ENCODE measurements at regions not wholly inside any gene's neighbourhood (a gene's known extent, or its start where the extent isn't known, plus 50 kb on each side); places are given as distances from the start of the nearest gene placed in this dataset.
"Not testable (repeated sequence)": the region's sequence is repeated elsewhere in the genome, so short reads cannot be mapped to it uniquely, and the experiment has no call there.

DNA sequence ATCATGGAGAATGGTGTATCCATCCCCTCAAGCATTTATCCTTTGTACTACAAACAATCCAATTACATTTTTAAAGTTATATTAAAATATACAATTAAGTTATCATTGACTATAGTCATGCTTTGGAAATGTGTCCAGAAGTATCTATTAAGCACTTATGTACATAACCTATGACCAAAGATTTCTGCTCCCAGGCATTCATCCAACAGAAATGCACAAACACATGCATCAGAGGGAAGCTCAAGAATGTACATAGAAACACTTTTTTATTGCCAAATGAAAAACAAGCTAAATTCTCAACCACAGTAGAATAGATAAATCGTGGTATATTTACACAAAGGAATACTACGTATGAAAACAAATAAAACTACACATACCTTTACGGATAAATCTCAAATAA lies 700.5 kb upstream of the ZNF608 start:
- Mint-ChIP-seq H3K9me3 (peaks cover 12 to 13% of the 10 kb centered on the region in 2 donors), H3K36me3 (ENCODE audit: insufficient read depth in 2 of 2) (no peaks in the 10 kb centered on the region), H3K27ac (no peak overlapping the region), H3K4me3 (no peak overlapping the region), H3K4me1 (ENCODE audit: low read depth) (no peaks in the 10 kb centered on the region), H3K27me3 (ENCODE audit: low read depth) (no peaks in the 10 kb centered on the region)
- DNase-seq (no peak), ATAC-seq (replicated peaks in 1 of 2) (no peak)

DNA sequence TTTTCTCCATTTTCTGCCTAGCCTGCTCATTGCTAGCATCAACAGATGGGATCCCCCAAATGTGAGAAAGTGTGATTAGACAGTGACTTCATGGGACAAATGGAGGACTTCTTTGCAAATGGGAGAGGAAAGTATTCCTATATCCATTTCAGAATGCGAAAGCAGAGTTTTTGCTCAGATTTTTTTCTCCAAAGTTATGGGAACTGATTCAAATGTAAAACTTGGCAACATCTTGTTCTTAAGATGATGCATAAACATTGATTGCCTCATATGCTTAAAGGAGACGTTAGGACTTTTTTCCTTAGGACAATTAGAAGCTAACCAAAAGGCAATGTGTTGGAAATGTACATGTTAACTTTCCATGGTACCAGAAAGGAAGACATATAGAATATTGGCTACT lies 704.3 kb upstream of the ZNF608 start:
- Mint-ChIP-seq H3K4me3 (no peak overlapping the region), H3K9me3 (peaks cover 7 to 10% of the 10 kb centered on the region in 2 donors), H3K27ac (no peak overlapping the region), H3K36me3 (ENCODE audit: insufficient read depth in 2 of 2) (peaks cover 0 to 2% of the 10 kb centered on the region in 2 donors), H3K4me1 (ENCODE audit: low read depth) (no peaks in the 10 kb centered on the region), H3K27me3 (ENCODE audit: low read depth) (no peaks in the 10 kb centered on the region)
- no peak for DNase-seq
- no peak for ATAC-seq (replicated peaks in 1 of 2)

DNA sequence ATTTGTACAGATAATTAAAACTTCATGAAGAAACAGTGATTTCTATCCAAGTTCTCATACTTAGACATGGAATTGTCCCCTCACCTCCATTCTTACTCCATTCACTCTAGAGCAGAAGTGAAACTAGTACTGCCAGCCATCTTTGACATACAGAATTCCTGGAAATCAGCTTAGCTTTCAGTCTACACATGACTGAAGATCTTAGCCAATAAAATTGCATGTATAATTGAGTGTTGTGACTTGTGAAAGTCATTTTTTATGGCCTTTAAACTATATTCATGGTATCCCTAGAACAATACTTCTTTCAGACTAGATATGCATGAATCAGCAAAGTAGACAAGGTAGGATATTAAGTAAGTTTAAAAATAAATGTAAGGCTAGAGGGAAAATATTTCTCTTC lies 705.2 kb upstream of the ZNF608 start:
- peaks cover 0 to 2% of the 10 kb centered on the region in 2 donors for H3K36me3 Mint-ChIP-seq (ENCODE audit: insufficient read depth in 2 of 2)
- no peaks in the 10 kb centered on the region for H3K4me1 Mint-ChIP-seq (ENCODE audit: low read depth)
- H3K27me3 Mint-ChIP-seq (ENCODE audit: low read depth), result no peaks in the 10 kb centered on the region
- DNase-seq (no peak), ATAC-seq (replicated peaks in 1 of 2) (no peak)
- peaks cover 10 to 15% of the 10 kb centered on the region in 2 donors for H3K9me3 Mint-ChIP-seq
- H3K27ac Mint-ChIP-seq, result no peak overlapping the region
- H3K4me3 Mint-ChIP-seq, result no peak overlapping the region

DNA sequence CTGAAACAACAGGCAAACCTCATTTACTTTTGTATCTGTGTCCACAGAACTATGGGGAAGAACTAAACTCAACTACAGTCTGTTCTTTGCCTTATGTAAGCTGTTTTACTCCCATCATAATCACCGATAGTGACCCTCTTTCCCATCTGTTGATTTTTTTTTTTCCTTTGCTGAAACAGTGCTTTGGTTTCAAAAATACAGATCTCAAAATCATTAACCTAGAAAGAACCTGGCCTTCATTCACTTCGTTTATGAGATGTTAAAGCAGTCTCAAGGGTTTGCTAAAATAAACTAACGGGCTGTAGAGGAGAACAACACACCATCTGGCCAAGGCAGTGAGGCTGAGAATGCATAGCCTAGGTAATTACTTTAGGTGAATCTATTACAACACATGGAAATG lies 706.6 kb upstream of the ZNF608 start:
- no peak overlapping the region for H3K27ac Mint-ChIP-seq
- H3K9me3 Mint-ChIP-seq, result peaks cover 13 to 17% of the 10 kb centered on the region in 2 donors
- ATAC-seq (replicated peaks in 1 of 2), result no peak
- H3K36me3 Mint-ChIP-seq (ENCODE audit: insufficient read depth in 2 of 2), result peaks cover 0 to 2% of the 10 kb centered on the region in 2 donors
- no peak for DNase-seq
- no peaks in the 10 kb centered on the region for H3K27me3 Mint-ChIP-seq (ENCODE audit: low read depth)
- H3K4me3 Mint-ChIP-seq, result no peak overlapping the region
- H3K4me1 Mint-ChIP-seq (ENCODE audit: low read depth), result no peaks in the 10 kb centered on the region

DNA sequence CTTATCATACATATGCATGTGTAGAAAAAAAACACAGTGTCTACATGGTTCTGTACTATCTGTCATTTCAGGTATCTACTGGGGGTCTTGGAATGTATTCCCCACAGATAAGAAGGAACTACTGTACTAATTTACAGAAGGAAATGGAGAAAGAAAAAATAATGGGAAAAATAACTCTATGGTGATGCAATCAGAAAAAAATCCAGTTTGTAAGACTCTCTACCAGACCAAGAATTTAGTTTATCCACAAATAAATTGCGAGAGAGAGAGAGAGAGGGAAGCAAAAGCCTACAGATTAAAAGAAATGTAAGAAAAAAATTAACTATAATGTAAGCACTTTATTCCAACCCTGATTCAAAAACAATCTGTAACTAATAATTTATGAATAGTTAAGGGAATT lies 708.6 kb upstream of the ZNF608 start:
- Mint-ChIP-seq H3K4me1 (ENCODE audit: low read depth) (no peaks in the 10 kb centered on the region), H3K27me3 (ENCODE audit: low read depth) (no peaks in the 10 kb centered on the region), H3K27ac (no peak overlapping the region), H3K4me3 (no peak overlapping the region), H3K36me3 (ENCODE audit: insufficient read depth in 2 of 2) (peaks cover 0 to 2% of the 10 kb centered on the region in 2 donors), H3K9me3 (peaks cover 16 to 21% of the 10 kb centered on the region in 2 donors)
- no peak for ATAC-seq (replicated peaks in 1 of 2)
- no peak for DNase-seq

DNA sequence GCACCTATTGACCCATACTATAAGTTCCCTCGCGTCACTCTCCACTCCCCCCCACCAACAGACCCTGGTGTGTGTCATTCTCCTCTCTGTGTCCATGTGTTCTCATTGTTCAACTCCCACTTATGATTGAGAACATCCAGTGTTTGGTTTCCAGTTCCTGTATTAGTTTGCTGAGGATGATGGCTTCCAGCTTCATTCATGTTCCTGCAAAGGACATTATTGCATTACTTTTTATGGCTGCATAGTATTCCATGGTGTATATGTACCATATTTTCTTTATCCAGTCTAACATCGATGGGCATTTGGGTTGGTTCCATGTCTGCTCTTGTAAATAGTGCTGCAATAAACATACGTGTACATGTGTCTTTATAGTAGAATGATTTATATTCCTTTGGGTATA lies 709.6 kb upstream of the ZNF608 start:
- not testable (repeated sequence) for H3K4me3 Mint-ChIP-seq; DNase-seq; H3K27ac Mint-ChIP-seq; ATAC-seq (replicated peaks in 1 of 2); H3K36me3 Mint-ChIP-seq (ENCODE audit: insufficient read depth in 2 of 2); H3K4me1 Mint-ChIP-seq (ENCODE audit: low read depth); H3K27me3 Mint-ChIP-seq (ENCODE audit: low read depth)
- H3K9me3 Mint-ChIP-seq, result peaks cover 16 to 21% of the 10 kb centered on the region in 2 donors

DNA sequence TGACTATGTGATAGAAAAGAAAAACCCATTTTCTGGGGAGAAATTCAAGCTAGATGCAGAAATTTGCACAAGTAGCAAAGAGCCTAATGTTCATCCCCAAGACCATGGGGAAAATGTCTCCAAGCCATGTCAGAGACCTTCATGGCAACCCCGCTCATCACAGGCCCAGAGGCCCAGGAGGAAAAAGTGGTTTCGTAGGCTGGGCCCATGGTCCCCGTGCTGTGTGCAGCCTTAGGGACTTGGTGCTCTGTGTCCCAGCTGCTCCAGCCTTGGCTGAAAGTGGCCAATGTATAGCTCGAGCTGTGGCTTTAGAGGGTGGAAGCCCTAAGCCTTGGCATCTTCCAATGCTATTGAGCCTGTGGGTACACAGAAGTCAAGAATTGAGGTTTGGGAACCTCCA lies 711.2 kb upstream of the ZNF608 start:
- no peak overlapping the region for H3K27ac Mint-ChIP-seq
- no peaks in the 10 kb centered on the region for H3K27me3 Mint-ChIP-seq (ENCODE audit: low read depth)
- ATAC-seq (replicated peaks in 1 of 2) (no peak), DNase-seq (no peak)
- peaks cover 0 to 2% of the 10 kb centered on the region in 2 donors for H3K36me3 Mint-ChIP-seq (ENCODE audit: insufficient read depth in 2 of 2)
- H3K4me1 Mint-ChIP-seq (ENCODE audit: low read depth), result no peaks in the 10 kb centered on the region
- H3K9me3 Mint-ChIP-seq, result peaks cover 16 to 21% of the 10 kb centered on the region in 2 donors
- no peak overlapping the region for H3K4me3 Mint-ChIP-seq

DNA sequence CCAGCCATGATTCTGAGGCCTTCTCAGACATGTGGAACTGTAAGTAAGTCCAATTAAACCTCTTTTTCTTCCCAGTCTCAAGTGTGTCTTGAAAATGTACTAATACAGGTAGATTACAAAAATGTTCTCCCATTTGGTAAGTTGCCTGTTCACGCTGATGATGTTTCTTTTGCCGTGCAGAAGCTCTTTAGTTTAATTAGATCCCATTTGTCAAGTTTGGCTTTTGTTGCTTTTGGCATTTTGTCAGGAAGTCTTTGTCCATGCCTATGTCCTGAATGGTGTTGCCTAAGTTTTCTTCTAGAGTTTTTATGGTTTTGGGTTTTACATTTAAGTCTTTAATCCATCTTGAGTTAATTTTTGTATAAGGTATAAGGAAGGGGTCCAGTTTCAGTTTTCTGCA lies 712.5 kb upstream of the ZNF608 start:
- H3K4me1 Mint-ChIP-seq (ENCODE audit: low read depth); H3K4me3 Mint-ChIP-seq; H3K36me3 Mint-ChIP-seq (ENCODE audit: insufficient read depth in 2 of 2); DNase-seq; H3K27me3 Mint-ChIP-seq (ENCODE audit: low read depth); ATAC-seq (replicated peaks in 1 of 2); H3K27ac Mint-ChIP-seq: not testable (repeated sequence)
- peaks cover 14 to 17% of the 10 kb centered on the region in 2 donors for H3K9me3 Mint-ChIP-seq

DNA sequence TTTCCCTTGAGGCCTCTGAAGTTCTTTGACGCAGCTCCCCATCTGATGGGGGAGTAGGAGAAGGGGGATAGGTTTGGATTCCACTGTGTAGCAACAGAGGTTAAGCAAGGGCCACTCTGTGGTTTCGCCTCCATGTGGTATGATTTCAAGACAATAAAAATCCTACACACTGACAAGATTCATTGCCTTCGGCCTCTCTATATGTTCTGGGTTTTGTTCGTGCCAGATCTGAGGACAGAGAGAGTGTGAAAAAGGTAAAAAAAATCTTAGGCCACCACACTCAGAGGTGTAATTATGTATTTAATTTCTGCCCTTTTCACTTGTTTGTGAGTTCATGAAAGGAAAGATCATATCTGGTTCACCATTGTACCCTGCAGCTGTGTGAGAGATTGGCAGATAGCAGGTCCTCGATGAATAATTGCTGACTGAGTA lies 715.2 kb upstream of the ZNF608 start:
- ATAC-seq (replicated peaks in 1 of 2) (no peak), DNase-seq (no peak)
- Mint-ChIP-seq H3K27ac (no peak overlapping the region), H3K36me3 (ENCODE audit: insufficient read depth in 2 of 2) (no peaks in the 10 kb centered on the region), H3K4me1 (ENCODE audit: low read depth) (no peaks in the 10 kb centered on the region), H3K27me3 (ENCODE audit: low read depth) (no peaks in the 10 kb centered on the region), H3K4me3 (no peak overlapping the region), H3K9me3 (peaks cover 7 to 11% of the 10 kb centered on the region in 2 donors)

DNA sequence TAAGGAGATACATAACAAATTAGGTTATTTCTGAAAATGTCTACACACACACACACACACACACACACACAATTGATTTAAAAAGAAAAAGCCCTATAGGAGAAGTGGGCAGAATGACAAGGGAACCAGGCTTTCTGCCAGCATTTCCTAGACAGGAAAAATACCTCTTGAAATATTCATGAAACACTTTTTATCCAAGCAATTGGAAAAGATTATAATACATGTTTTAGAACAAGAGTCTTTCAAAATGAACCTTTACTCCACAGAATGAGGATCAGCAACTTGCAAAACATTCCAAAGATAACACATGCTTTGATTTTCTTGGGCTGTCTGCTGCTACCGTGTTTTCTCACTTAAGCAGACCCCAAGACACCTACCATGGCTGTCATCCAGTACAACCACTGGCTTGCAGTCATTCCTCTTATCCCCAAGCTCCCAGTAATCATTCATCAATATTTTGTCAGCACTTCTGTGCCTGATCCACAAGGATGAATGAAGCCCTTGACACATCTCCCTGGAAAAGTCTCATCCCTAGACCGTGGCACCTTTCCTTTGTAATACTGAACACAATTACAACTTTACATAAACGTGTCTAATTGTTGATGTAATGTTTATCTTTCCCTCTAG lies 717.1 kb upstream of the ZNF608 start:
- peaks cover 4 to 8% of the 10 kb centered on the region in 2 donors for H3K9me3 Mint-ChIP-seq
- no peaks in the 10 kb centered on the region for H3K36me3 Mint-ChIP-seq (ENCODE audit: insufficient read depth in 2 of 2)
- no peaks in the 10 kb centered on the region for H3K27me3 Mint-ChIP-seq (ENCODE audit: low read depth)
- H3K27ac Mint-ChIP-seq, result no peak overlapping the region
- DNase-seq, result no peak
- no peak for ATAC-seq (replicated peaks in 1 of 2)
- H3K4me3 Mint-ChIP-seq, result no peak overlapping the region
- no peaks in the 10 kb centered on the region for H3K4me1 Mint-ChIP-seq (ENCODE audit: low read depth)

DNA sequence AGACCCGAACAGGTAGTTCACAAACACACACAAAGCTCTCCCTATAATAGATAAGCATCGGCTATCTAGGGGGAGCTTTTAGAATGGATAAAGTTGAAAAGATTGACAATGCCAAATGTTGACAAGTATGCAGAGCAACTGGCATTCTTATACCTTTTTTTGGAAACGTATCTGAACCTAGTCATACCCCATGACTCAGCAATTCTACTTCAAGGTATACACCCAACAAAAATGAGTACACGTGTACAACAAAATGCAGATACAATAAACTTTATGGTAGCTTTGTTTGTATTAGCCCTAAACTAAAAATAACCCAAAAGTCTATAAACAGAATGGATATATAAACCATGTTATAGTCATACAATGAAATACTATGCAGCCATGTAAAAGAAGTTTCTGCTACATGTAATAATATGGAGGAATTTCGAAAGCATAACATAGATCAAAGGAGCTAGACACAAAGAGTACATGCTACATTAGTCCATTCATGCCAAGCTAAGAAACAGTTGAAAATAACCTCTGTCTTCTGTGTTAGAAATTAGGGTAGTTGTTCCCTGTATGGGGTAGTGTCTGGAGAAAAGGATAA lies 718.5 kb upstream of the ZNF608 start:
- Mint-ChIP-seq H3K4me1 (ENCODE audit: low read depth) (no peaks in the 10 kb centered on the region), H3K9me3 (peaks cover under 1 to 2% of the 10 kb centered on the region in 2 donors), H3K36me3 (ENCODE audit: insufficient read depth in 2 of 2) (no peaks in the 10 kb centered on the region), H3K27me3 (ENCODE audit: low read depth) (no peaks in the 10 kb centered on the region), H3K4me3 (no peak overlapping the region), H3K27ac (no peak overlapping the region)
- no peak for DNase-seq
- no peak for ATAC-seq (replicated peaks in 1 of 2)

DNA sequence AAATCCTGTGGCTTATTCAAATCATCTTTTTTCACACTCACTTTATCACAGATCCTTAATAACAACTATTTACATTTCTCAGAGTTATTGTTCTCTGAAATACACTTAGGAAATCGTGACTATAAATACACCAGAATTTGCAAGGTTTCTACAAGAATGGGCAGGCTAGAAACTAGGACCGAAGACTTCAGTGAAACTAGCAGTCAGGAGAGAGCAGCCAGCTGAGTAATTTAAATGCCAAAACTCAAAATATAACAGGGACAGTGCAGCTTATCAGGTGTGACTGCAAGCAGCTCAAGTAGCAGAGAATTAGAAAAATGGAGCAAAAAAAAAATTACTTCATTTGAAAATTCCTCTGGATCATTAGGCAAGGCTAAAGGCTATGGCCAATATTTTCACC lies 719.3 kb upstream of the ZNF608 start:
- no peaks in the 10 kb centered on the region for H3K27me3 Mint-ChIP-seq (ENCODE audit: low read depth)
- H3K27ac Mint-ChIP-seq, result no peak overlapping the region
- no peaks in the 10 kb centered on the region for H3K36me3 Mint-ChIP-seq (ENCODE audit: insufficient read depth in 2 of 2)
- DNase-seq (no peak), ATAC-seq (replicated peaks in 1 of 2) (no peak)
- no peaks in the 10 kb centered on the region for H3K4me1 Mint-ChIP-seq (ENCODE audit: low read depth)
- peaks cover 0 to 2% of the 10 kb centered on the region in 2 donors for H3K9me3 Mint-ChIP-seq
- H3K4me3 Mint-ChIP-seq, result no peak overlapping the region

DNA sequence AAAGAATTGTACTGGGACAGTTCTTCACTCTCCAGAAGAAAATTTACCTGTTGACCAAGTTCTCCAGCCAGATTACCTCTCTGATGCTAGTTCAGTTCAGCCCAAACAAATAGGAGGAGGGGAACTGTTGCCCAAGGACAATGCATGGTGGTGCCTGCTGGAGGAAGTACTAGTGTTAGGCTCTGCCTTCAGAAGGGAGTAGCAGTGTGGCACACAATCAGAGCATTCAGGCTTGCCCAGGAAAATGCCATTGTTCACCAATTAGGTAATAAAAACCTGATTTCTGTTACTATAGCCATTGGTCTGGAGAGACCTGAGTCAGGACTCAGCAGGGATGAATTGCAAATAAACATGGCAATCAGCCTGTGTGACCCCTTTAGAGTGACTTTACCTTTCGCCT lies 720.8 kb upstream of the ZNF608 start:
- no peak overlapping the region for H3K4me3 Mint-ChIP-seq
- peaks cover 0 to 2% of the 10 kb centered on the region in 2 donors for H3K9me3 Mint-ChIP-seq
- DNase-seq, result no peak
- no peaks in the 10 kb centered on the region for H3K4me1 Mint-ChIP-seq (ENCODE audit: low read depth)
- no peak for ATAC-seq (replicated peaks in 1 of 2)
- H3K27me3 Mint-ChIP-seq (ENCODE audit: low read depth), result no peaks in the 10 kb centered on the region
- no peak overlapping the region for H3K27ac Mint-ChIP-seq
- no peaks in the 10 kb centered on the region for H3K36me3 Mint-ChIP-seq (ENCODE audit: insufficient read depth in 2 of 2)
